ENCODE measurements at regions not wholly inside any gene's neighbourhood (a gene's known extent, or its start where the extent isn't known, plus 50 kb on each side); places are given as distances from the start of the nearest gene placed in this dataset.
"Not testable (repeated sequence)": the region's sequence is repeated elsewhere in the genome, so short reads cannot be mapped to it uniquely, and the experiment has no call there.

DNA sequence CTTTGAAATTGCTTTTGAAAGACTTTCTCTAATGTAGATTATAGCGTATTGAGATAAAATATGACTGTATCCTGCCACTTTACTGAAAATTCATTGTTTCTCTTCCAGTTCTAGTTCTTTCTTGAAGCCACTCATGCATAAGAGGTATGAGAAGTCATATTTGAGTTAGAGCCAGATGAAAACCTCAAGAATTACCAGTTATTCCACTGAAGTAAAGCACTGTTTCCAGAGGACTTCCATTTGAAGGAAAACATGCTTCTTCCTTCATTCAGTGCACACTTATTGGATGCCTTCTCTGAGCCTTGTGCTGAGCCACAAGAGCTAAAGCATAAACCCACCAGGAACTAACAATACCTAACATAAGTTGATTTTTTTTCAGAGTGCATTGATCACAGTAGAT lies 513.4 kb downstream of the ZNF385D start:
- no peak for DNase-seq

- no peak for DNase-seq
Observed at GRCh38 chr3:21235491-21235890, 515.5 kb downstream of the ZNF385D start.

DNA sequence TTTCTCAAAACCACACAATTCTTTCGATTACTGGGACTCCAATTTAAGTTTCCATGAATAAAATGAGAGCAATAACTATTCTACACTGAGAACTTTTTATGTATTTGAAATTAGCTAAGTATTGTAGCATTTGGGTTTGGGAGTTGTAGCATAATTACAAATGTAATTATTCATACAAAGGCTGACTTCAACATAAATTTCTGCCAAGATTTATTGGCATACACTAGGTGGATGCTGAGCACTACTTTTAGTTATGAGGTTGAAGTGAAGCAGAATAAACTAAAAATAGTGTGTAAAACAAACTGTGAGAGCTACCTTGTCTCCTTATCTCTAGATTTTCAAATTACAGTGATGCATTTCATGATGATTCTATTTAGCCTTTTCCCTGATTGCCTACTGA lies 516.1 kb downstream of the ZNF385D start:
- no peak for DNase-seq

DNA sequence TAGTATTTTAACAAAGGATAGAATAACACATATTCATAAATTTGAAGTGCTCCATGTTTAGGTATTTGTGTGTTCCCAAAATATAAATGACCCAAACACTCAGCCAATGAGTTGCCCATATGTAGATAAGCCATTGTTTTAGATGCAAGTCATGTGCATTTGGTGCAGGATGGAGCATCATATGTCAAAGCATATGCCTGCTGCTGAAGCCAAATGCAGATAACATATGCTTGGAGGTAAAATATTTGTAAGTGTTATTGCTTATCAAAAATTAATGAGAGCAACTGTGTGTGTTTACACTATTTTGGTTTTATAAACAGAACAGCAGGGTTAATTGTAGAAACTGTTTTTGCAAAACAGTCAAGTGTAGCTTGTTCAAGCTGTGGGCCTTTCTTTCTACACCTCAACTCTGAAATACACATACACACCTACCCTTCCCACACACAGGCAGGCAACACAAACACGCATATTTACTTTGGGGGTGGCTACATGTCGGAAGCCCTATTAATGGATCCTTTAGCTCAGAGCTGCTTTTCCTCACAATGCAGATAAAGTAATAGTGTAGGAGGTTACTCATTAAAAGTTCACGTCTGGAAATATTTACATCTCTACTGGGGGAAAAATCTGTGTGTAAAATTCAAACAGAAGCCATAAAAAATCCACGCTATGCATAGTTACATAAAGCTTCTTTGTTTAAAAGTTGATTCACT lies 521.4 kb downstream of the ZNF385D start:
- DNase-seq = no peak

DNA sequence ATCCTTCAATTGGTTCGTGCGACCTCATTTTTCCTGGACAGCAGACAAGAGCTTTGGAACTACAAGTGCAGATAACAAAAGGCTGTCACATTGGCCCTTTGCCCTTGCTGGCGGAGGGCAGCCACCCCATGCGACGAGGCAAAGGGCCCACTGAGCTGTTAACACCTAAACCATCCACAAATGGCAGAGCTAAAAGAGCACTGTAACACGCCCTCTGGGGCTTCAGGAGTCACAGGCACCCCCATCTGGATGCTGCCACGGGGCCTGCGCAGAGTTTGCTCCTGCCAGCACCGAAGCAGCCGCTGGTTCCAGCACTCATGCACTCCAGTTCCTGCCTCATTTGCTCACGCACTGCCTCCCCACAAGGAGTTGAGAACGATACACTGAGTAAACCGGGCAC lies 524.9 kb downstream of the ZNF385D start:
- DNase-seq = no peak

- DNase-seq = no peak
Observed at GRCh38 chr3:21220944-21221343, 530.1 kb downstream of the ZNF385D start.

DNA sequence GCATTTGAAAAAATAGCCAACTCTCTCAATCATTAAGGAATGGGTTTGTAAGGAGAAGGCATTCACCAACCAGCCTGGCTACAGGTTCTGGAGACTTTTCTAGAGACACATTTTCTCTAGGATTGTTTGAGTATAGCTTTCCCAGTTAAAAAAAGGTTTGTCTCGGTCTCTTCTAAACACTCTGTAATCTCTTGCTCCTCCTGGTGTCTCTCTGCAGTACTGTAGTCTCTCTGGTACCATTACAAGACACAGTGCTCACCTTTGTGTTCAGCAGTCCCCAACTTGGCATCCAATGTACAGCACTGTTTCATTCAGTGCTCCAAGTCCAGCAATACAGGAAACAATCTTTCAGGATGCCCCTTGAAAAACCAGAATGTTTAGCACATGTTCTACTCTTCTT lies 534.4 kb downstream of the ZNF385D start:
- DNase-seq = no peak

- not testable (repeated sequence) for DNase-seq
Observed at GRCh38 chr3:21204122-21204521, 546.9 kb downstream of the ZNF385D start.

DNA sequence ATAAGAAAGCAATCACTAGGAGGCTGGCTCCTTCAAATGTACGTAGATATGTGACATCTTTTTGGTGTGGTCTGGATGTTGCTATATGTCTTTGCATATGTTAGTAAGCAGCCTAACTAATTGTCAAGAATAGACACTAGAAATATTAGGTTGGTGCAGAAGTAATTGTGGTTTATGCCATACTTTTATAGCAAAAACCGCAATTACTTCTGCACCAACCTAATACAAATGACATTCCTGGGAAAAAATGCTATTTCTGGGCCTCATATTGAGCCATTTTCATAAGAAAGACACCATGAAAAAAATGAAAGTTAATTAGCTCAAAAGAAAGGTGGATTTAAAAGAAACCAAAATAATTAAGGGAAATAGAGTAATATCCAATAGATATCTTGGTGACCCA lies 555.8 kb downstream of the ZNF385D start:
- no peak for DNase-seq

GRCh38 chr3:21194036-21194435 lies 557.0 kb downstream of the ZNF385D start:
- DNase-seq = not testable (repeated sequence)

- no peak for DNase-seq
Observed at GRCh38 chr3:21188459-21188858, 562.6 kb downstream of the ZNF385D start.

DNA sequence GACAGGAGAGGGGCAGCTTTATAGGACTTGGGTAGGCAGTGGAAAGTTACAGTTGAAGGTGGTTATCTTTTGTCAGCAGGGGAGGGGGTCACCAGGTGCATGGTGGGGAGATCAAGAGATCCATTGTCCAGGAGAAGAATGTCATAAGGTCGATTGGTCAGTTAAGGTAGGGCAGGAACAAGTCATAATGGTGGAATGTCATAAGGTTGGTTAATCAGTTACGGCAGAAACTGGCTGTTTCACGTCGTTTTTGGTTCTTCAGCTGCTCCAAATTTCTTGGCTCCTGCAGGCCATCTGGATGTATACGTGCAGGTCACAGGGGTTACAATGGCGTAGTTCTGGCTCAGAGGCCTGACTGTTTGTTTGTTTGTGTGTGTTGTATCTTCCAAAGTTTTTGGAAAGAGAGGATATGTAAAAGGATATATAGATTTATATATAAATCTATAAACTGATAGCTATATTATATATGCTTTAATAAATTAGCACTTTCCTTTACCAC lies 565.1 kb downstream of the ZNF385D start:
- no peak for DNase-seq

DNA sequence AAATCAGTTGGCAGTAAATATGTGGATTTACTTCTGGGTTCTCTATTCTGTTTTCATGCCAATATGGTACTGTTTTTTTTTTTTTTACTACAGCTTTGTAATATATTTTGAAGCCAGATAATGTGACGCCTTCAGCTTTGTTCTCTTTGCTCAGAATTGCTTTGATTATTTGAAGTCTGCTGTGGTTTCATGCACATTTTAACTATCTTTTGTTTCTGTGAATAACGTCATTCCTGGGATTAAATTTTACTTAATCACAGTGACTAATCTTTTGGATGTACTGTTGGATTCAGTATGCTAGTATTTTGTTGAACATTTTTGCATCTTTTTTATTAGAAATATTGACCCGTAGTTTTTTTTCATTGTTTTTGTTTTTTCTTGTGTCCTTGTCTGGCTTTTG lies 576.5 kb downstream of the ZNF385D start:
- no peak for DNase-seq

GRCh38 chr3:21170964-21171363 lies 580.0 kb downstream of the ZNF385D start:
- DNase-seq = no peak

DNA sequence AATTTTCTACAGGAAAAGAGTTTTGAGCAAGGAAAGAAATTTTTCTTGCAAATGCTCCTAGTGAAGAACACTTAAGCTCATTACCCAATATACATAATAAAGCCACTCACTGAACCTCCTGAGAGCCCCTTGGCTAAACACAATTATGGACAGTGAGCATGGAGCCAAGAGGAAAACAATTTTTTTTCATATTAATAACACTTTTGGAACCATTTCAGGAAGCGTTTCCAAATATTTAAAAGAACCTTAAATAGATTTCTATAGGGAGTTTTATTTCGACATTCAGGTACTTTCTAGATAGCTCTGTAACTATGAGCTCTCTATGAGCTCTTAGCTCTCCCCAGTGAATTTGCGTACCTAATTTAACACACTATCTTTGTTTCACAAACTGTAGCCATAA lies 581.1 kb downstream of the ZNF385D start:
- no peak for DNase-seq

DNA sequence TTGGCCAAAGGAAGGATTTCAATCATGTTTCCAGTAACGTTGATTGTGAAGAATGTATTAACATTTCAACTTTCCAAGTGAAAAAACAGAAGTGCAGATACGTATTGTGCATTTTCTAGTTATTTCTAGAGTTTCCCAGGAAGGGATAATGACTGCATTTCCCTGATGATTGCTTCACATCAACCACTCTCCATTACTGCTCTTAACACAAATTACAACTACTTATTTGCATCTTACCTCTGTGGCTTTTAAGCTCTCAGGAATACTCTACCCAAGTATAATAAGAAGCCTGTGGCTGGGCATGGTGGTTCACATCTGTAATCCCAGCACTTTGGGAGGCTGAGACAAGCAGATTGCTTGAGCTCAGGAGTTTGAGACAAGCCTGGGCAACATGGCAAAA lies 582.5 kb downstream of the ZNF385D start:
- no peak for DNase-seq

DNA sequence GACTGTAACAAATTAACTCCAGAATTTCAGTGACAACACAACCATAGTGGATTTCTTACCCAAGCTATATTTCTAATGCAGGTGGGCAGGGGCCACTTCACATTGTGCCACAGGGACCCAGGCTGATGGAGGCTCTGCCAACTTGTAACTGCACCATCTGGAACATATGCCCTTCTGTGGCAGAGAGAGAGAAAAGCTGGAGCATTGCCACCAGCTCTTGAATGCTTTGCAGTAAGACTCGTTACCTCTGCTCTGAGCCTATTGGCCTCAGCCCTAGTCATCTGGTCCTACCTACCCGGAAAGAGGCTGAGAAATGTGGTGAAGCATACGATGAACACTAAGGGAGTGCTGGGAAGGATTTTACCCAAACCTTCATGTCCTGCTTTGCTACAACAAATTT lies 587.1 kb downstream of the ZNF385D start:
- no peak for DNase-seq

- no peak for DNase-seq
Observed at GRCh38 chr3:21159543-21159906, 591.5 kb downstream of the ZNF385D start.

- DNase-seq = no peak
Observed at GRCh38 chr3:21158861-21159542, 592.0 kb downstream of the ZNF385D start.

- DNase-seq = no peak
Observed at GRCh38 chr3:21154911-21155310, 596.1 kb downstream of the ZNF385D start.

- no peak for DNase-seq
Observed at GRCh38 chr3:21152555-21152954, 598.5 kb downstream of the ZNF385D start.

GRCh38 chr3:21142949-21143348 lies 608.1 kb downstream of the ZNF385D start:
- no peak for DNase-seq

- no peak for DNase-seq
Observed at GRCh38 chr3:21142031-21142430, 609.0 kb downstream of the ZNF385D start.

DNA sequence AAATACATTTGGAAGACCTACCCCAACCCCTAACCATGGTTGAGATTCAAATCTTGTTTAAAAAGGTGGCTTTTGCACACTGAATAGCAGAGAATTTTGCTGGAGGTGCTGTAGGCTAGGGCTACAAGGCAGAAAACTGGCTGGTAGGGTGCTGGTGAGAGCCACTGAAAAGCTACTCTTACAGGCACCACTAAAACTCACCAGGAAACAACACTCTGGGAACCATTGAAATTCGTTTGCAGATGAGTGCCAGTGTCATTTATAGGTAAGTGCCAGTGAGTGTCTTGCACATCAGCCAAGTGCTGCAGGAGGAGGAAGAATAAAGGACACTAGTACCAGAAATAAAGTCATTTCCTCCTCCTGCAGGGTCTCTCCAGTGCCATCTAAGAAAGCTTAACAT lies 610.2 kb downstream of the ZNF385D start:
- no peak for DNase-seq

DNA sequence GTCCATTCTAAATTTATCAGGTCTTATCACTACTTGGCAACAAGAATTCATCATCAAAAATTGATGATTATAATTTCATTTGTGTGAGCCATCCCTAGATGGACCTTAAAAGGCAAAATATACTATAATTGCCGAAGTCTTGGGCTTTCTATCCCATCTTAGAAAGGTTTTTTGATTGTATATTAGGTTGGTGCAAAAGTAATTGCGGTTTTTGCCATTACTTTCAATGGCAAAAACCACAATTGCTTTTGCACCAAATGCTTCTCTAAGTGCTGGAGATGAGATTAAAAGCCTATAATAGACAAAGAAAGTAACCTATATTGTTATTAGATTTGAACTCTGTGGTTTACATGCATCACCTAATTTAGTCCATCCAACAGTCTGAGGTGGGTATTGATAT lies 612.9 kb downstream of the ZNF385D start:
- no peak for DNase-seq
